Cardiac fibroblast (primary cell): ENCODE measurements at regions not wholly inside any gene's neighbourhood (a gene's known extent, or its start where the extent isn't known, plus 50 kb on each side); places are given as distances from the start of the nearest gene placed in this dataset.

Experiments used
- DNase-seq, 2 donors: peaks; one replicate each; pipeline versions ENCODE4 v3.0.0 to v3.0.0-alpha.2; 2010; ENCODE audit warnings: low read depth in 2 of 2
- H3K4me3 ChIP-seq, 2 donors: replicated peaks in 1 of 2; 1 replicate in 1 of 2; 2 replicates in 1 of 2; pipeline ENCODE4 v1.5.1; 2011; ENCODE audit warnings: low read depth in 2 of 2, low read length in 2 of 2, mild to moderate bottlenecking in 2 of 2, moderate library complexity in 1 of 2
- TF ChIP-seq, protein P1 (sequence below): IDR thresholded peaks from one replicate; pipeline ENCODE4 v1.5.1; 2011; ENCODE audit warnings: low read depth, mild to moderate bottlenecking, low read length, inconsistent platforms

- TF ChIP-seq, protein P1, sequence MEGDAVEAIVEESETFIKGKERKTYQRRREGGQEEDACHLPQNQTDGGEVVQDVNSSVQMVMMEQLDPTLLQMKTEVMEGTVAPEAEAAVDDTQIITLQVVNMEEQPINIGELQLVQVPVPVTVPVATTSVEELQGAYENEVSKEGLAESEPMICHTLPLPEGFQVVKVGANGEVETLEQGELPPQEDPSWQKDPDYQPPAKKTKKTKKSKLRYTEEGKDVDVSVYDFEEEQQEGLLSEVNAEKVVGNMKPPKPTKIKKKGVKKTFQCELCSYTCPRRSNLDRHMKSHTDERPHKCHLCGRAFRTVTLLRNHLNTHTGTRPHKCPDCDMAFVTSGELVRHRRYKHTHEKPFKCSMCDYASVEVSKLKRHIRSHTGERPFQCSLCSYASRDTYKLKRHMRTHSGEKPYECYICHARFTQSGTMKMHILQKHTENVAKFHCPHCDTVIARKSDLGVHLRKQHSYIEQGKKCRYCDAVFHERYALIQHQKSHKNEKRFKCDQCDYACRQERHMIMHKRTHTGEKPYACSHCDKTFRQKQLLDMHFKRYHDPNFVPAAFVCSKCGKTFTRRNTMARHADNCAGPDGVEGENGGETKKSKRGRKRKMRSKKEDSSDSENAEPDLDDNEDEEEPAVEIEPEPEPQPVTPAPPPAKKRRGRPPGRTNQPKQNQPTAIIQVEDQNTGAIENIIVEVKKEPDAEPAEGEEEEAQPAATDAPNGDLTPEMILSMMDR = no peak
- DNase-seq = no peak
- H3K4me3 ChIP-seq = no peak overlapping the region
Measured at GRCh38 chr4:30904588-30904987, 184.4 kb downstream of the PCDH7 start.

GRCh38 chr4:30912098-30912714, 192.0 kb downstream of the PCDH7 start:
- DNase-seq = peak; percentile 2 to 13
- TF ChIP-seq, protein P1 = no peak
- H3K4me3 ChIP-seq = no peak overlapping the region

DNA sequence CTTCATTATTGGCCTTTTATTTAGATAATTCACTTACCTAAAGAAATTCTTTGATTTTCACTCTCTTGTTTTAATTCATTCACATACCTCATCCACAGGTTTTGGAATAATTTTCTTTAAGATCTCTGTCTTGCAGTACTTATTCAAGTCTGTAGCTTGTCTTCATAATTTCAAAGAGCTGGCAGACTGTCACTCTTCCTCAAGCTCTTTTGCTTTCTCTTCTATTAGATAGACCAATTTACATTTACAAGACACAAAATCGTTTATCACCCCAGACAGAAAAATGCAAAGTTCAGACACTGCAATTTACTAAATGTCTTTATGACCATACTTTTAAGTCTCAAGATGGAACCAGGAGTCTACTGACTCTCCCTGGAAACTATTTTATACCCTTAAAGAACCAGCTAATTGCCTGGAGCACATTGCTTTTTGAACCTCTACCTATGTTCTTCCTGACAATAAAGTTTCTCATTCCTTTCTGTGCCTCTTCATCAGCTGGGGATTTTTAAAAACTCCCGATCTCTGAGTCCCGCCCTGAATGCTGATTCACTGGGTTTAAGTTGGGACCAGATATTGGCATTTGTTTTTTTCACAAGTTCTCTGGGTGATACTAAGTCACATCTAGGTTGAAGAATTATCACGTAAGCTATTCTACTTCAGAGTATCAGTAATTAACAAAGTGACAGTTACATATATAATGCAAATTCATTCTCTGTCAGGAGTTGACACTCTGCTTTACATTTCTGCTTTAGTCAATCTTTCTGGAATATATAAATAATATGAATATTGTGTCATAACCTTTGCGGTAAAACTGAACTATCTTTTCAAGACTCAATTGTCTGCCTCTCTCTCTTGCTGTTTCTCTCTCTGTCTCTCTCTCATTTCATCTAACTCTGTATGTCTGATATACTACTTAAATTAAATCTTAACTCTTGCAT, 196.4 kb downstream of the PCDH7 start:
- TF ChIP-seq, protein P1 = no peak
- no peak overlapping the region for H3K4me3 ChIP-seq
- no peak for DNase-seq

DNA sequence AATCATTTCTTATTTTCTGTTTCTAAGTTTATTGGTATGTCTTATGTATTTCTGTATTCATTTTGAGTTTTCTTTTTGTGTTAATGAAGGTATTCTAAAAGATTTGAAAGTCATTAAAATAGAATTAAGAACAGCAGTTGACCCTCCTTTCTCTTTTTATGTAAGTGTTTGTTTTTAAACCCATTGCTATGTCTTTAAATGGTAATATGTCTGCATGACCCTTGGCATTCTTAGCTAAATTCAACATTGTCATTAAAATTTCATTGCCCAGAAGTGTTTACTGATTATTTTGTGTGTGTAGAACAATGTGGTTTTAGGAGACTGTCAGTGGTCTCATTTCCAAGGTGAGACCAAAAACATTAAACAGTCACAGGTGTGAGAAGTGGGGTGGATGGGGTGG, 197.8 kb downstream of the PCDH7 start:
- H3K4me3 ChIP-seq = no peak overlapping the region
- TF ChIP-seq, protein P1 = no peak
- DNase-seq = no peak

DNA sequence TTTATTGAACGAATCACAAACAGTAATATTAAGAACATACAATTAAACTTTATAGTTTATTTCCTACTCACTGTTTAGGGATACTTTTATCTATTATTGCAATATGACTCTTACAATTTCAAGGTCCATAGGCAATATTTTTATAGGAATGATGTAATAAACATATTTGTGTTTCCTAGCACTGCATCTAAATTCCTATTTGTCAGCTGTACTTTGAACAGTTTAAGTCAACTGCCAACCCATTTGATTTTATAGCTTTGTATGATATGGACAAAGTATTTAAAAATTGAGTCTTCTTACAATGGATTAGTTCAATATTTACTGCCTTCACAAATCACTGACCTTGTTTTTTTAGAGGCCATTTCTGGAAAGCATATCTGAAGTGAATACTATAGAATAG, 199.3 kb downstream of the PCDH7 start:
- TF ChIP-seq, protein P1 = no peak
- H3K4me3 ChIP-seq = no peak overlapping the region
- DNase-seq = no peak

DNA sequence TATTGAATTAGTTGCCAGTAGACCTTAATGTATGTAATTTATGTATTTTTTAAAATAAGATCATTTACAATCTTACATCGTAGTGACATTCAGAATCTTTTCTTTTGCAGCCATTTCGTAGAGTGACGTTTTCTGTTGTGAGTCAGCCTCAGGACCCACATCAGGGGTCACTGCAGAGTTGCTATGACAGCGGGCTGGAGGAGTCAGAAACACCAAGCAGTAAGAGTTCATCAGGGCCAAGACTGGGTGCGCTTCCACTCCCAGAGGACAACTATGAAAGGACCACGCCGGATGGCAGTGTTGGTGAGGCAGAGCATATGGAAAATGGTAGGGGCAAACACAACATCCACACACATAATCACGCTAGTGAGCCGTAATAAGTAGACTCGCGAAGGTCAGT, 199.9 kb downstream of the PCDH7 start:
- H3K4me3 ChIP-seq = no peak overlapping the region
- DNase-seq = no peak
- TF ChIP-seq, protein P1 = no peak
